Loucy (cell line): ENCODE measurements at regions not wholly inside any gene's neighbourhood (a gene's known extent, or its start where the extent isn't known, plus 50 kb on each side); places are given as distances from the start of the nearest gene placed in this dataset.

Experiments used
- H2AFZ ChIP-seq: fragments of 200-600 bp; sonication (generic); 2 replicates; pipeline ENCODE4 v1.6.0; 2016; ENCODE audit warnings: antibody characterized with exemption, mild to moderate bottlenecking, low read length, moderate library complexity
- H3F3A ChIP-seq: fragments of 200-600 bp; 2 replicates; pipeline ENCODE4 v1.6.0; 2016; ENCODE audit warnings: antibody characterized with exemption, low read depth, mild to moderate bottlenecking
- H3K27me3 ChIP-seq: fragments of 200-600 bp; sonication (generic); 2 replicates; pipeline ENCODE4 v1.6.1; 2014; ENCODE audit warnings: low read length, mild to moderate bottlenecking; ENCODE audit not compliant: insufficient read depth, poor library complexity, severe bottlenecking
- H3K36me3 ChIP-seq: fragments of 200-600 bp; sonication (generic); 2 replicates; pipeline ENCODE4 v1.6.1; 2016; ENCODE audit warnings: low read length; ENCODE audit not compliant: insufficient read depth
- H3K4me1 ChIP-seq: fragments of 200-600 bp; sonication (generic); 2 replicates; pipeline ENCODE4 v1.5.1; 2014; ENCODE audit warnings: low read length, mild to moderate bottlenecking; ENCODE audit not compliant: insufficient read depth, poor library complexity, severe bottlenecking
- H3K4me2 ChIP-seq: fragments of 200-600 bp; sonication (generic); 2 replicates; pipeline ENCODE4 v1.6.0; 2014; ENCODE audit warnings: antibody characterized with exemption, low read length, low read depth, mild to moderate bottlenecking; ENCODE audit not compliant: poor library complexity, severe bottlenecking
- H3K4me3 ChIP-seq: fragments of 200-600 bp; sonication (generic); 2 replicates; pipeline ENCODE4 v1.5.1; 2014; ENCODE audit warnings: low read length, mild to moderate bottlenecking, mixed read lengths; ENCODE audit not compliant: poor library complexity, severe bottlenecking
- H3K79me2 ChIP-seq: fragments of 200-600 bp; sonication (generic); 2 replicates; pipeline ENCODE4 v1.6.1; 2014; ENCODE audit warnings: low read length; ENCODE audit not compliant: insufficient read depth
- H3K9ac ChIP-seq: fragments of 200-600 bp; sonication (generic); 2 replicates; pipeline ENCODE4 v1.6.0; 2014; ENCODE audit warnings: mild to moderate bottlenecking, low read depth, low read length, moderate library complexity; ENCODE audit not compliant: poor library complexity, severe bottlenecking
- H3K9me2 ChIP-seq: fragments of 200-600 bp; sonication (generic); replicated peaks from 2 replicates; pipeline ENCODE4 v1.6.1; 2016; ENCODE audit warnings: low read depth, low read length, mixed read lengths
- H3K9me3 ChIP-seq: fragments of 200-600 bp; sonication (generic); 2 replicates; pipeline ENCODE4 v1.6.1; 2014; ENCODE audit warnings: mild to moderate bottlenecking, antibody characterized with exemption, low read length, low read depth; ENCODE audit not compliant: insufficient read depth
- H4K20me1 ChIP-seq: fragments of 200-600 bp; sonication (generic); 2 replicates; pipeline ENCODE4 v1.6.0; 2014; ENCODE audit warnings: antibody characterized with exemption, low read length, mild to moderate bottlenecking; ENCODE audit not compliant: insufficient read depth, poor library complexity, severe bottlenecking
- CTCF ChIP-seq: fragments of 200-600 bp; sonication (generic); conservative IDR thresholded peaks from 2 replicates; pipeline ENCODE4 v1.5.1; 2014; ENCODE audit warnings: mild to moderate bottlenecking, antibody characterized with exemption, low read length
- EZH2phosphoT487 ChIP-seq: fragments of 200-600 bp; IDR thresholded peaks from 2 replicates; pipeline ENCODE4 v1.6.1; 2018; ENCODE audit warnings: antibody characterized with exemption, mild to moderate bottlenecking, moderate library complexity, borderline replicate concordance

GRCh38 chr1:90605070-90605469, 112.0 kb downstream of the BARHL2 start:
- Histone ChIP-seq H2AFZ (no peak overlapping the region), H3F3A (no peaks in the 10 kb centered on the region), H3K4me2 (no peak overlapping the region), H3K27me3 (no peaks in the 10 kb centered on the region), H3K4me1 (no peaks in the 10 kb centered on the region), H3K79me2 (no peaks in the 10 kb centered on the region), H3K9ac (no peak overlapping the region), H3K9me2 (no peaks in the 10 kb centered on the region), H3K9me3 (no peaks in the 10 kb centered on the region), H3K36me3 (no peaks in the 10 kb centered on the region), H4K20me1 (no peaks in the 10 kb centered on the region), H3K4me3 (no peak overlapping the region)
- TF ChIP-seq CTCF (no peak), EZH2phosphoT487 (no peak)

- Histone ChIP-seq H3K9ac (no peak overlapping the region), H3K79me2 (no peaks in the 10 kb centered on the region), H2AFZ (no peak overlapping the region), H3K36me3 (no peaks in the 10 kb centered on the region), H3K4me1 (no peaks in the 10 kb centered on the region), H3K4me3 (no peak overlapping the region), H4K20me1 (no peaks in the 10 kb centered on the region), H3F3A (no peaks in the 10 kb centered on the region), H3K9me2 (no peaks in the 10 kb centered on the region), H3K9me3 (no peaks in the 10 kb centered on the region; the same call in 1 of the 2 replicates), H3K4me2 (no peak overlapping the region), H3K27me3 (no peaks in the 10 kb centered on the region)
- TF ChIP-seq EZH2phosphoT487 (no peak), CTCF (no peak)
Measured at GRCh38 chr1:90593312-90593711, 123.8 kb downstream of the BARHL2 start.

GRCh38 chr1:90591970-90592356, 125.1 kb downstream of the BARHL2 start:
- Histone ChIP-seq H3K4me3 (no peak overlapping the region), H3K9ac (no peak overlapping the region), H3K9me2 (no peaks in the 10 kb centered on the region), H3F3A (no peaks in the 10 kb centered on the region), H3K4me1 (no peaks in the 10 kb centered on the region), H3K36me3 (no peaks in the 10 kb centered on the region), H3K9me3 (peaks cover 2% of the 10 kb centered on the region; the same call in 1 of the 2 replicates), H4K20me1 (no peaks in the 10 kb centered on the region), H2AFZ (no peak overlapping the region), H3K4me2 (no peak overlapping the region), H3K79me2 (no peaks in the 10 kb centered on the region), H3K27me3 (no peaks in the 10 kb centered on the region)
- TF ChIP-seq EZH2phosphoT487, result no peak
- TF ChIP-seq CTCF, result no peak
